Astrocyte (in vitro differentiated cells and primary cell): ENCODE measurements at regions not wholly inside any gene's neighbourhood (a gene's known extent, or its start where the extent isn't known, plus 50 kb on each side); places are given as distances from the start of the nearest gene placed in this dataset.

Experiments
- DNase-seq: peaks from one replicate; pipeline ENCODE4 v3.0.0-alpha.2; 2010; ENCODE audit warnings: low read depth
- FAIRE-seq: peaks from 2 replicates; lab custom pipeline; 2011; peaks lifted over from hg19 to GRCh38; lab: Jason Lieb, UNC
- H2AFZ ChIP-seq: 2 replicates; pipeline ENCODE4 v1.6.0; 2012; ENCODE audit warnings: low read depth, low read length, inconsistent platforms
- H3K27ac ChIP-seq: 2 replicates; pipeline ENCODE4 v1.5.1; 2011; ENCODE audit warnings: low read depth, low read length, inconsistent platforms
- H3K27me3 ChIP-seq: 2 replicates; pipeline ENCODE4 v1.6.0; 2011; ENCODE audit warnings: low read length, inconsistent platforms; ENCODE audit not compliant: insufficient read depth
- H3K36me3 ChIP-seq: 2 replicates; pipeline ENCODE4 v1.5.1; 2011; ENCODE audit warnings: low read length, inconsistent platforms; ENCODE audit not compliant: insufficient read depth
- H3K4me1 ChIP-seq: 2 replicates; pipeline ENCODE4 v1.5.1; 2011; ENCODE audit warnings: low read length, inconsistent platforms; ENCODE audit not compliant: insufficient read depth
- H3K4me2 ChIP-seq: 2 replicates; pipeline ENCODE4 v1.6.0; 2012; ENCODE audit warnings: low read length, inconsistent platforms
- H3K4me3 ChIP-seq: 2 replicates; pipeline ENCODE4 v1.5.1; 2011; ENCODE audit warnings: low read depth, mild to moderate bottlenecking, low read length, inconsistent platforms; ENCODE audit not compliant: insufficient read depth
- H3K79me2 ChIP-seq: 2 replicates; pipeline ENCODE4 v1.6.0; 2012; ENCODE audit warnings: mild to moderate bottlenecking, low read length, inconsistent platforms; ENCODE audit not compliant: insufficient read depth
- H3K9ac ChIP-seq: 2 replicates; pipeline ENCODE4 v1.6.0; 2012; ENCODE audit warnings: mild to moderate bottlenecking, low read length, inconsistent platforms
- H3K9me3 ChIP-seq: 2 replicates; pipeline ENCODE4 v1.5.1; 2012; ENCODE audit warnings: low read depth, mild to moderate bottlenecking, low read length, inconsistent platforms; ENCODE audit not compliant: insufficient read depth
- H4K20me1 ChIP-seq: 2 replicates; pipeline ENCODE4 v1.6.0; 2012; ENCODE audit warnings: low read length, inconsistent platforms; ENCODE audit not compliant: insufficient read depth
- H3K27ac Mint-ChIP-seq: one replicate; pipeline ENCODE4 v1.8.0; 2021; ENCODE audit warnings: mild to moderate bottlenecking, mixed read lengths; ENCODE audit not compliant: unreplicated experiment
- H3K27me3 Mint-ChIP-seq: one replicate; pipeline ENCODE4 v1.8.0; 2021; ENCODE audit warnings: low read depth, mixed read lengths; ENCODE audit not compliant: unreplicated experiment
- H3K36me3 Mint-ChIP-seq: one replicate; pipeline ENCODE4 v1.8.0; 2021; ENCODE audit warnings: low read depth, mixed read lengths; ENCODE audit not compliant: unreplicated experiment
- H3K4me1 Mint-ChIP-seq: one replicate; pipeline ENCODE4 v1.8.0; 2021; ENCODE audit warnings: low read depth, mixed read lengths; ENCODE audit not compliant: unreplicated experiment
- H3K4me3 Mint-ChIP-seq: one replicate; pipeline ENCODE4 v1.8.0; 2021; ENCODE audit warnings: mild to moderate bottlenecking, moderate library complexity, mixed read lengths; ENCODE audit not compliant: unreplicated experiment
- H3K9me3 Mint-ChIP-seq: one replicate; pipeline ENCODE4 v1.8.0; 2021; ENCODE audit warnings: mild to moderate bottlenecking, mixed read lengths; ENCODE audit not compliant: unreplicated experiment
- EZH2 ChIP-seq: IDR thresholded peaks from 2 replicates; pipeline ENCODE4 v1.6.1; 2012; ENCODE audit warnings: mild to moderate bottlenecking, low read length, inconsistent platforms; ENCODE audit not compliant: insufficient read depth
- TF ChIP-seq, protein P1 (sequence below): IDR thresholded peaks from 2 replicates; pipeline ENCODE4 v1.5.1; 2011; ENCODE audit warnings: low read depth, mild to moderate bottlenecking, inconsistent platforms, low read length, moderate library complexity; ENCODE audit not compliant: insufficient read depth

DNA sequence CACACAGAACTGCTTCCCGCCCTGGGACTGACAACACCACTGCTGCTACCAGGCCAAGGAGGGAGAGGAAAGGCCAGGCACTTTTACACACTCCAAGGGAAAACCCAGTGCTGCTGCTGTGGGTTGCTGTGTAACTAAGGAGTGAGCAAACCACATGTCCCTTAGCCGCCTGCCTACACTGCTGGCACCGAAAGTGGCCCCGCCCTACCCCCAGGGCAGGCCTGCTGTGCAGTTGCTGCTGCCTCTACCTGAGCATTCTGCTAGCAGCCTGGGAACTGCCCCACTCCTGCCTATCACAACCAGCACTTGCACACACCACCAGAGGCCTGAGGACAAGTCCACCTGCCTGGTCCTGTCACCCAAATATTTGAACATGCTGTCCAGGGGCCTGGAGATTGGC is 740.9 kb downstream of the DTWD2 start:
- no peaks in the 10 kb centered on the region for H3K79me2 ChIP-seq
- H3K27me3 ChIP-seq, result no peaks in the 10 kb centered on the region
- H3K4me2 ChIP-seq, result no peak overlapping the region
- Mint-ChIP-seq H3K36me3 (no peaks in the 10 kb centered on the region), H3K4me3 (no peak overlapping the region), H3K27ac (no peak overlapping the region), H3K4me1 (no peaks in the 10 kb centered on the region), H3K9me3 (peaks cover 4% of the 10 kb centered on the region), H3K27me3 (no peaks in the 10 kb centered on the region)
- H3K27ac ChIP-seq, result no peak overlapping the region
- TF ChIP-seq, protein P1, sequence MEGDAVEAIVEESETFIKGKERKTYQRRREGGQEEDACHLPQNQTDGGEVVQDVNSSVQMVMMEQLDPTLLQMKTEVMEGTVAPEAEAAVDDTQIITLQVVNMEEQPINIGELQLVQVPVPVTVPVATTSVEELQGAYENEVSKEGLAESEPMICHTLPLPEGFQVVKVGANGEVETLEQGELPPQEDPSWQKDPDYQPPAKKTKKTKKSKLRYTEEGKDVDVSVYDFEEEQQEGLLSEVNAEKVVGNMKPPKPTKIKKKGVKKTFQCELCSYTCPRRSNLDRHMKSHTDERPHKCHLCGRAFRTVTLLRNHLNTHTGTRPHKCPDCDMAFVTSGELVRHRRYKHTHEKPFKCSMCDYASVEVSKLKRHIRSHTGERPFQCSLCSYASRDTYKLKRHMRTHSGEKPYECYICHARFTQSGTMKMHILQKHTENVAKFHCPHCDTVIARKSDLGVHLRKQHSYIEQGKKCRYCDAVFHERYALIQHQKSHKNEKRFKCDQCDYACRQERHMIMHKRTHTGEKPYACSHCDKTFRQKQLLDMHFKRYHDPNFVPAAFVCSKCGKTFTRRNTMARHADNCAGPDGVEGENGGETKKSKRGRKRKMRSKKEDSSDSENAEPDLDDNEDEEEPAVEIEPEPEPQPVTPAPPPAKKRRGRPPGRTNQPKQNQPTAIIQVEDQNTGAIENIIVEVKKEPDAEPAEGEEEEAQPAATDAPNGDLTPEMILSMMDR, result no peak
- TF ChIP-seq EZH2, result no peak
- DNase-seq (no peak), FAIRE-seq (no peak)
- H3K9me3 ChIP-seq, result peaks cover 3% of the 10 kb centered on the region
- no peaks in the 10 kb centered on the region for H4K20me1 ChIP-seq
- no peak overlapping the region for H3K4me3 ChIP-seq
- no peak overlapping the region for H3K9ac ChIP-seq
- H3K4me1 ChIP-seq, result no peaks in the 10 kb centered on the region
- no peak overlapping the region for H2AFZ ChIP-seq
- no peaks in the 10 kb centered on the region for H3K36me3 ChIP-seq

DNA sequence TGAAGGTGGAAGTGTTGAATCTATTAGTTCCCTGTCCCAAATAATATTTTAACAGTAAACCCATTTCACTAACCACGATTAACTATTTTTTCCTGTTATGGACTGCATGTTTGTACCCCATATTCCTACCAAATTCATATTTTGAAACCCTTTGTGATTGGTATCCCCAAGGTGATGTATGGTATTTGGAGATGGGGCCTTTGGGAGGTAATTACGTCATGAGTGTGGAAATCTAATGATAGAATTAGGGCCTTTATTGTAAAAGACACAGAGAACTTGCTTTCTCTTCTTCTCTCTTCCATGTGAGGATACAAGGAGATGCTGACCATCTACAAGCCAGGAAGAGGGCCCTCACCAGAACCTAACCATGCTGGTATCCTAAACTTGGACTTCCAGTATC is 744.7 kb downstream of the DTWD2 start:
- Histone ChIP-seq H3K27me3 (no peaks in the 10 kb centered on the region), H3K27ac (no peak overlapping the region), H3K79me2 (no peaks in the 10 kb centered on the region), H2AFZ (no peak overlapping the region), H3K9ac (no peak overlapping the region), H3K4me1 (no peaks in the 10 kb centered on the region), H3K4me3 (no peak overlapping the region), H3K9me3 (peaks cover 3% of the 10 kb centered on the region), H3K36me3 (no peaks in the 10 kb centered on the region), H4K20me1 (no peaks in the 10 kb centered on the region), H3K4me2 (no peak overlapping the region)
- no peak for FAIRE-seq
- no peaks in the 10 kb centered on the region for H3K27me3 Mint-ChIP-seq
- DNase-seq, result no peak
- H3K36me3 Mint-ChIP-seq, result no peaks in the 10 kb centered on the region
- H3K27ac Mint-ChIP-seq, result no peak overlapping the region
- TF ChIP-seq EZH2, result no peak
- TF ChIP-seq, protein P1, result no peak
- no peaks in the 10 kb centered on the region for H3K9me3 Mint-ChIP-seq
- no peaks in the 10 kb centered on the region for H3K4me1 Mint-ChIP-seq
- no peak overlapping the region for H3K4me3 Mint-ChIP-seq

DNA sequence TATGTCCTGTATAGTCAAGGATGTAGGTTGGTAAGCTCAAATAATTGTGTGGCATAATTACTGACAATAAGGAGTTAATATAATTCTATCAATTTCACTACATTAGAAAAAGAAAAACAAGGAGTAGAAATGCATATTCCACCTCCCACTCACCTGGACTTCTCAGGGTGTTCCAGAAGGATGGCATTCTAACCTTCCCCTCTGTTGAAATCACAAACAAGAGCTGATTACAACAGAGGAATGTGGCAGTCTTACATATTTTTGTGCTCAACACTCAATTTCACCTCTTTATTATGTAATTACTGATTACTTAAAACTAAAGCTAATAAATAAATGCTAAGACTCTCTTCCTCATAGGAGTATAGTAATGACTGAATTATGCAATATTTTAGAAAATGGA is 745.3 kb downstream of the DTWD2 start:
- no peaks in the 10 kb centered on the region for H3K4me1 ChIP-seq
- no peak overlapping the region for H3K4me3 ChIP-seq
- no peak overlapping the region for H3K27ac ChIP-seq
- no peaks in the 10 kb centered on the region for H3K36me3 ChIP-seq
- FAIRE-seq (no peak), DNase-seq (no peak)
- H3K4me2 ChIP-seq, result no peak overlapping the region
- Mint-ChIP-seq H3K9me3 (no peaks in the 10 kb centered on the region), H3K27ac (no peak overlapping the region), H3K4me1 (no peaks in the 10 kb centered on the region), H3K4me3 (no peak overlapping the region), H3K27me3 (no peaks in the 10 kb centered on the region), H3K36me3 (no peaks in the 10 kb centered on the region)
- H3K79me2 ChIP-seq, result no peaks in the 10 kb centered on the region
- TF ChIP-seq, protein P1, result no peak
- no peak for TF ChIP-seq EZH2
- no peaks in the 10 kb centered on the region for H3K27me3 ChIP-seq
- H2AFZ ChIP-seq, result no peak overlapping the region
- no peaks in the 10 kb centered on the region for H4K20me1 ChIP-seq
- H3K9me3 ChIP-seq, result peaks cover 2% of the 10 kb centered on the region
- H3K9ac ChIP-seq, result no peak overlapping the region
